HG03565 (cell line): ENCODE measurements at regions not wholly inside any gene's neighbourhood (a gene's known extent, or its start where the extent isn't known, plus 50 kb on each side); places are given as distances from the start of the nearest gene placed in this dataset.

Source experiments
- ATAC-seq: cut with Tn5 transposase; IDR thresholded peaks from one replicate; pipeline ENCODE4 v1.9.1; 2021; ENCODE audit warnings: mild to moderate bottlenecking, moderate library complexity; ENCODE audit not compliant: unreplicated experiment

DNA sequence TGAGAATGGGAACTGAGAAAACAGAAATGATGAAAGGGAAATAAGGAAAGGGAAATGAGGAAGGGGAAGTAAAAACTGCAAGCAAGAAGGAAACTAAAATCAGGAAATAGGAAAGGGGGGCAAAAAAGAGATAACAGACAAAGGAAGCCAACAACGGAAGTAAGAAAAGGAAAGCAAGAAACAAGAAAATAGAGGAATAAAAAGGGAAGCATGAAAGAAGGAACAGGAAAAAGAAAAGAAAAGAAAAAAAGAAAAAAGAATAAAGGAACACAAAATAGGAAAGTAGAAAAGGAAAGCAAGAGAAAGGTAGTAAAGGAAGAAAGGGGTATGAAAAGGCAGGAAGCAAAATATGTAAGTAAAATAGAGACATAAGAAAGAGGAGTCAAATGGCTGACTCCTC is 241.2 kb upstream of the NCKAP5 start:
- no peak for ATAC-seq

DNA sequence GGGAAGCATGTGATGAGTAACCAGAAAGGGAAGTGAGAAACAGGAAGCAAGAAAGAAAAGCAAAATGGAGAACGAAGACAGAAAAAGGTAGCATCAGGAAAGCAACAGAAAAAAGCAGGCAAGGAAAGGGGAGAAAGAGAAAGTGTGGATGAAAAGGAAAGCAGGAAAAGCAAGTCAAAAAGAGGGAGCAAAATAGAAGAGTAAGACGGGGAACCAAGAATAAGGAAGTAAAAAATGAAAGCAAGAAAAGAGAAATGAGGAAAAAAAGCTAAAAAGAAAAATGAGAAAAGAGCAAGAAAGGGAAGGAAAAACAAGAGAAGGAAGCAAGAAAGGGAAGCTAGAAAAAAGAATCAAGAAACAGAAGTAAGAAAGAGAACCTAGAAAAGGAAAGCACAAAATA is 242.3 kb upstream of the NCKAP5 start:
- no peak for ATAC-seq

GRCh38 chr2:133811409-133812125 is 243.3 kb upstream of the NCKAP5 start:
- ATAC-seq, result no peak

- ATAC-seq, result no peak
Measured at GRCh38 chr2:133812826-133813617, 244.8 kb upstream of the NCKAP5 start.

GRCh38 chr2:133814890-133815289 is 246.6 kb upstream of the NCKAP5 start:
- ATAC-seq, result no peak

DNA sequence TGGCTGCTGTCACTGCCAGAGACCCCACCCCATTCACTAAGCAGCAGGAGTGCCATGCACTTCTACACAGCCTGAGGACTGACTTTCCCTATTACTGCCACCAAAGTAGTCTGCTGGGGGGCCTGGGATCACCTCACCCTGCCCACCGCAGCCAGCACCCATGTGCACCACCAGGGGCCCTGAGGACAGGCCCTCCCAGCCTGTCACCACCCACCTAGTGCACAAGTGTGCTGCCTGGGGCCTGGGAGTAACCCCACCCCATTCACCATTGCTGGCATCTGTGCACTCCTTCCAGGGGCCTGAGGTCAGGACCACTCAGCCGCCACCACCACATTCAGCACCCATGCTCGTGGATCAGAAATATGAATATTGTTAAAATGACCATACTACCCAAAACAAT is 247.8 kb upstream of the NCKAP5 start:
- no peak for ATAC-seq

- no peak for ATAC-seq
Measured at GRCh38 chr2:133817680-133818566, 249.7 kb upstream of the NCKAP5 start.

- no peak for ATAC-seq
Measured at GRCh38 chr2:133818661-133819060, 250.4 kb upstream of the NCKAP5 start.

- ATAC-seq, result no peak
Measured at GRCh38 chr2:133819906-133820305, 251.6 kb upstream of the NCKAP5 start.

DNA sequence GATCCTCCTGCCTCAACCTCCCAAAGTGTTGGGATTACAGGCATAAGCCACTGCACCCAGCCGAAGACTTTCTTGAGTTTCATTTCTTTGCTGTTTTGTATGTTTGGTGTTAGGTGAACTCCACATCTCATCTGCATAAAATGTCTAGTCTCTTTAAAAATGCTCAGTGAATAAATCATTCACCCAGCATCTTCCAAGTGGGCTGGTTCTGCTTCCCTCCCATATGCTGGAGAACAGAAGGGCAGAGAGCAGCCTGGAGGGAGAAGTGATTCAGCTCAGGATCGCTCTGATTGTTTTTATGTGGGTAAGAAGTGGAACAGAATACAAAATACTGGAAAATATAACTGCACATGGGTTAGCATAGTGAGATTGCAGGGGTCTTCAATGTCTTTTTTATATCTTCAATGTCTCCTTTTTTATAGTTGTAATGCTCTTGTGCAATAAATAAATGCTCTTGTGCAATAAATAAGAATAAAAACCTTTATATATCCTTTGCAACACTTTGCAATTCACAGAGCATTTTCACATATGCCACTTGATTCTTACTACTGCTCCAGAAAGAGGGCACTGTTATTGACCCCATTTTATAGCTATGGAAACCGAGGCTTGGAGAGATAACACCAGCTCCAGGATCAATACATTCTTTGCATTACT is 253.0 kb upstream of the NCKAP5 start:
- ATAC-seq, result no peak

- ATAC-seq, result no peak
Measured at GRCh38 chr2:133822517-133823225, 254.4 kb upstream of the NCKAP5 start.

DNA sequence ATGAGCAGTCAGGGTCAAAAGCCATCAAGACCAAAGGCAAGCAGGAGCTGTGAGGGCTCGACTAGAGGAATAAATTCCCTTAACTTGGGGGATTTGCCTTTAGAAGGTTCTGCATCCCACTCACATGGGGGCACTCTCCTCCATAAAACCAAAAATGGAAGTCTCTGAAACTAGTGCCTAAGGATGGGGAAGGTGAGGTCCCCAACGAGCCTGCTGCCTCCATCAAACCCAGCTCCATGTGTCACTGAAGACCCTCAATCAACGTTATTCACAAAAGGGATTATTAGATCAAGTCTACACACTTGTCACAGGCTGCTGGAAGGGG is 254.9 kb upstream of the NCKAP5 start:
- no peak for ATAC-seq

DNA sequence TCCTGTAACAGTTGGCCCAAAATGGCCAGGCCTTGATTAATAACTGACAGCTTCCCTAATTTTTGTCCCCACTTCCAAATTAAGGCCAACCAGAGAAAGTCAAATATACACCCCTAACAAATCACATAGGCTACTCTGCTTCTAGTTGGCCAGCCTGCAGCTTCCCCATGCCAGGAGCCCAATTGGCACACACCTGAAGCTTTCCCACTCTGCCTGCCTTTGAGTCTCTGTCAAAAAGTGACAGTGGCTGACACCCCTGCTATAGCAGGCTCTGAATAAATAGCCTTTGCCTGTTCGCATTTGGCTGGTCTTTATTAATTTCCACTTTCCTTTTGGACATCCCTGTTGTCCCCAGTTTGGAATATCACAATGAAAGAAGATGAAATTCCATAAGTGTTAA is 256.6 kb upstream of the NCKAP5 start:
- no peak for ATAC-seq

DNA sequence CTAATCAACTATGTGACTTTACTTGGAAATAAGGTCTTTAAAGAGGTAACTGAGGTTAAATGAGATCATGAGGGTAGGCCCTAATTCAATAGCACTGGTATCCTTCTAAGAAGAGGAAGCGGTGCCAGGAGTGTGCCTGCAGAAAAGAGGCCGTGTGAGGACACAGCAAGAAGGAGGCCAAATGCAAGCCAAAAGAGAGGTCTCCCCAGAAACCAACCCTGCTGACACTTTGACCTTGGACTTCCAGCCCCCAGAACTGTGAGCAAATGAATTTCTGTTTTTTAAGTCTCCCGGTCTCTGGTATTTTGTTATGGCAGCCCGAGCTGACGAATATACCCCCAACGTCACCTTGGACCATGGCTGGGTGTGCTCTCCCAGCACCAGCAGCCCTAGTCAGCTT is 257.5 kb upstream of the NCKAP5 start:
- no peak for ATAC-seq

GRCh38 chr2:133828913-133829312 is 260.6 kb upstream of the NCKAP5 start:
- ATAC-seq, result no peak

- ATAC-seq, result no peak
Measured at GRCh38 chr2:133829450-133830020, 261.3 kb upstream of the NCKAP5 start.

- no peak for ATAC-seq
Measured at GRCh38 chr2:133833746-133834145, 265.5 kb upstream of the NCKAP5 start.

GRCh38 chr2:133835821-133836619 is 267.8 kb upstream of the NCKAP5 start:
- peak; percentile 46 for ATAC-seq

DNA sequence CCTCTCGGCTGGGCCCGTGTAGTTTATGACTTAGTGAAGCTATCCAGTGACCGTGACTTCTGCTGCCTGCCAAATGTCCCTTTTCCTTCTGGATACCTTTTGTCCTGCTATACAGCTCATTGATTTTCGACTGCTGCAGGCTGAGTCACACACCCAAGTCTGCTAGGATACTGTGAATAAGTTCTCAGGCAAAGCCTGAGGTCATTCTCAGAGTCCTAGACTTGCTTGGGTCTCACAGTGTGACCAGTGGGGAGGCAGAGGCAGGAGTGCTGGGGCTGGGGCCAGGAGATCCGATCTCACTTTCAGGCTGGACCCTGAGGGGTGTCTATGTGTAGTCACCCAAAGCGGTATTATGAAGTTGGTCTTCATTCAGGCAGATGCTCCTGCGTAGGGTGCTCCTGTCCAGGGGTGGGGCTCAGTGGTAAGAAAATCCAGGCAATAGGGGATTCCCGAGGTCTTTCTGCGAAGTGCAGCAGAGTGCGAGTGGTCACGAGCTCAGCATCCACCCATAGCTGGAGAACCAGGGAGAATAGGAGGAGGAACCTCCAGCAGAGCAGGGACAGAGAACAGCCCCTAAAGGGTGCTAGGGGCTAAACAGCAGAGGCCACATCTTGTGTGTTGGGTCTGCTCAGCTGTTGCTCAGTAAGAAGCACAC is 268.6 kb upstream of the NCKAP5 start:
- no peak for ATAC-seq
